A673 (cell line): ENCODE measurements at regions not wholly inside any gene's neighbourhood (a gene's known extent, or its start where the extent isn't known, plus 50 kb on each side); places are given as distances from the start of the nearest gene placed in this dataset.

ENCODE experiments used
- BruUV-seq: library from RNA; stranded (reverse); fragments of 400-500 nt; replicated peaks from 2 replicates; lab custom pipeline; 2021; lab: Mats Ljungman, UMichigan
- CTCF ChIA-PET: fragments of 300-600 bp; sonication (Branson Sonifier 250); formaldehyde crosslinking; loops from one replicate; lab custom pipeline; 2022; ENCODE audit warnings: antibody characterized with exemption; lab: Charles Lee
- POLR2A ChIA-PET: fragments of 300-600 bp; sonication (Branson Sonifier 250); formaldehyde crosslinking; loops from one replicate; lab custom pipeline; 2022; ENCODE audit warnings: antibody characterized with exemption; ENCODE audit not compliant: low non-redundant PET; lab: Charles Lee
- DNase-seq: peaks from one replicate; pipeline ENCODE4 v3.0.0-alpha.2; 2015; ENCODE audit warnings: low spot score
- H3K27ac ChIP-seq: fragments of 200-600 bp; sonication (generic); 2 replicates; pipeline ENCODE4 v1.5.1; 2016; ENCODE audit warnings: mixed run types, low read depth, mild to moderate bottlenecking, mixed read lengths, antibody characterized with exemption, low read length; ENCODE audit not compliant: poor library complexity, severe bottlenecking
- H3K27me3 ChIP-seq: fragments of 200-600 bp; sonication (generic); replicated peaks from 2 replicates; pipeline ENCODE4 v1.6.1; 2017; ENCODE audit warnings: mixed run types, low read depth, mild to moderate bottlenecking, mixed read lengths, antibody characterized with exemption, low read length; ENCODE audit not compliant: insufficient read depth, poor library complexity
- H3K36me3 ChIP-seq: fragments of 200-600 bp; sonication (generic); 2 replicates; pipeline ENCODE4 v1.6.1; 2016; ENCODE audit warnings: mixed run types, mild to moderate bottlenecking, mixed read lengths, antibody characterized with exemption, low read length; ENCODE audit not compliant: insufficient read depth, poor library complexity, severe bottlenecking
- H3K4me1 ChIP-seq: fragments of 200-600 bp; sonication (generic); 2 replicates; pipeline ENCODE4 v1.6.1; 2017; ENCODE audit warnings: mixed run types, mild to moderate bottlenecking, mixed read lengths, antibody characterized with exemption, low read length; ENCODE audit not compliant: insufficient read depth, poor library complexity, severe bottlenecking
- H3K4me3 ChIP-seq: fragments of 200-600 bp; sonication (generic); 2 replicates; pipeline ENCODE4 v1.5.1; 2016; ENCODE audit warnings: low read depth, mixed run types, mild to moderate bottlenecking, mixed read lengths, low read length; ENCODE audit not compliant: poor library complexity, severe bottlenecking
- H3K9me3 ChIP-seq: fragments of 200-600 bp; sonication (generic); 2 replicates; pipeline ENCODE4 v1.6.1; 2016; ENCODE audit warnings: mixed run types, low read depth, mild to moderate bottlenecking, mixed read lengths, antibody characterized with exemption, low read length; ENCODE audit not compliant: poor library complexity, severe bottlenecking
- CTCF ChIP-seq: fragments of 300-800, 200-600 bp; sonication (generic); conservative IDR thresholded peaks from 2 replicates; pipeline ENCODE4 v1.5.1; 2017; ENCODE audit warnings: low read depth, mild to moderate bottlenecking, antibody characterized with exemption, low read length, moderate library complexity, mixed read lengths
- EZH2 ChIP-seq: fragments of 200-600 bp; sonication (generic); IDR thresholded peaks from 2 replicates; pipeline ENCODE4 v1.6.1; 2017; ENCODE audit warnings: borderline replicate concordance, low read depth, mild to moderate bottlenecking, mixed read lengths, antibody characterized with exemption, low read length; ENCODE audit not compliant: poor library complexity, severe bottlenecking
- intact Hi-C: fragments of 100-400 bp; cut with micrococcal nuclease; formaldehyde crosslinking; loops from one replicate; pipeline ENCODE4 v1.10.0; 2022; ENCODE audit not compliant: unreplicated experiment

GRCh38 chr22:48880749-48881148 is 946.9 kb downstream of the BRD1 start:
- ChIA-PET POLR2A (no interaction called here), CTCF (no interaction called here)
- no peak for DNase-seq
- Histone ChIP-seq H3K9me3 (no peaks in the 10 kb centered on the region), H3K36me3 (no peaks in the 10 kb centered on the region), H3K4me3 (no peak overlapping the region), H3K27me3 (no peaks in the 10 kb centered on the region), H3K27ac (no peak overlapping the region), H3K4me1 (peaks cover 33% of the 10 kb centered on the region)
- BruUV-seq, result no TSS peak
- TF ChIP-seq EZH2 (no peak), CTCF (no peak)
- intact Hi-C loops, result no loop called here

GRCh38 chr22:48876951-48877350 is 950.7 kb downstream of the BRD1 start:
- no peaks in the 10 kb centered on the region for H3K27me3 ChIP-seq
- peak overlapping the region; percentile 98 for H3K27ac ChIP-seq
- no peak overlapping the region for H3K4me3 ChIP-seq
- CTCF ChIA-PET, result no interaction called here
- BruUV-seq, result no TSS peak
- peaks cover 59% of the 10 kb centered on the region for H3K4me1 ChIP-seq
- TF ChIP-seq EZH2, result no peak
- TF ChIP-seq CTCF, result no peak
- no peaks in the 10 kb centered on the region for H3K9me3 ChIP-seq
- DNase-seq, result peak; percentile 69
- intact Hi-C loops, result no loop called here
- POLR2A ChIA-PET, result no interaction called here
- no peaks in the 10 kb centered on the region for H3K36me3 ChIP-seq

GRCh38 chr22:48874956-48875355 is 952.7 kb downstream of the BRD1 start:
- H3K36me3 ChIP-seq, result no peaks in the 10 kb centered on the region
- ChIA-PET CTCF (no interaction called here), POLR2A (no interaction called here)
- BruUV-seq, result no TSS peak
- peak overlapping the region; percentile 98 for H3K27ac ChIP-seq
- H3K27me3 ChIP-seq, result no peaks in the 10 kb centered on the region
- intact Hi-C loops, result loop anchor here (5.0 kb wide), 4 partner anchors 172 to 757 kb away; no protein-coding TSS in a partner anchor
- H3K9me3 ChIP-seq, result peaks cover 3% of the 10 kb centered on the region
- TF ChIP-seq CTCF, result no peak
- no peak for TF ChIP-seq EZH2
- no peak overlapping the region for H3K4me3 ChIP-seq
- DNase-seq, result peak; percentile 74
- H3K4me1 ChIP-seq, result peaks cover 74% of the 10 kb centered on the region
